ENCODE measurements at regions not wholly inside any gene's neighbourhood (a gene's known extent, or its start where the extent isn't known, plus 50 kb on each side); places are given as distances from the start of the nearest gene placed in this dataset.

DNA sequence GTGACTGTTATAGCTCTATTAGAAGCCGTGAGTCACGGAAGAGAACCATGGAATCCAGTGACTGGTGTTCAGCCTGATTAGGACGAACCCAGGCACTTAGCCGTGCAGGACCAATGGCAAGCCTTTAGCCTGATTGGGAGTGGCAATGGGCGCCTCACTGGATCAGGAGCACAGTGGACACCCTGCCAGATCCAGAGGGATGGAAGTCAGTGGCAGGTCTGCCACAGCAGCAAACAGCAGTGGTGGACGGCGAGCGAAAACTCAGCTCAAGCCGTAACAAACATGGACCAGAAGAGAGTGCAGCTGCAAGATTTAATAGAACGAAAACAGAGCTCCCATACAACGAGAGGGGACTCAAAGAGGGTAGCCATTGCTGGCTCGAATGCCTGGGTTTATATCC lies 1326.5 kb downstream of the ADGRL3 start:
- Mint-ChIP-seq H3K27ac (no peak overlapping the region), H3K4me1 (peaks cover 21% of the 10 kb centered on the region), H3K4me3 (no peak overlapping the region), H3K36me3 (ENCODE audit: low read depth) (peaks cover 22% of the 10 kb centered on the region), H3K9me3 (peaks cover 25% of the 10 kb centered on the region), H3K27me3 (ENCODE audit: insufficient read depth, low read depth, poor library complexity) (peaks cover 2% of the 10 kb centered on the region)
- H3K27ac ChIP-seq (ENCODE audit: low read depth) = no peak overlapping the region
- peaks cover 16% of the 10 kb centered on the region for H3K9me2 ChIP-seq (ENCODE audit: insufficient read depth)
- H3K4me2 ChIP-seq = no peak overlapping the region
- H3K36me3 ChIP-seq (ENCODE audit: insufficient read depth) = 0 out of 2 replicates have a peak, but pooled peaks cover 3% of the 10 kb centered on the region
- ATAC-seq (no peak), DNase-seq (ENCODE audit: low spot score) (no peak)
- H3F3A ChIP-seq (replicated peaks; ENCODE audit: low read depth) = no peaks in the 10 kb centered on the region
- no peak overlapping the region for H3K4me3 ChIP-seq
- peaks cover 17% of the 10 kb centered on the region for H3K4me1 ChIP-seq (ENCODE audit: insufficient read depth)
- no peak overlapping the region for H2AFZ ChIP-seq
- no peaks in the 10 kb centered on the region for H3K79me2 ChIP-seq (replicated peaks; ENCODE audit: insufficient read depth)
- no peaks in the 10 kb centered on the region for H4K20me1 ChIP-seq (replicated peaks; ENCODE audit: insufficient read depth)
- H3K27me3 ChIP-seq (ENCODE audit: insufficient read depth) = no peaks in the 10 kb centered on the region
- no peak for TF ChIP-seq POLR2AphosphoS5 (IDR thresholded peaks at IDR 0.05; ENCODE audit: low read depth)
- TF ChIP-seq NANOG (IDR thresholded peaks at IDR 0.05; ENCODE audit: borderline replicate concordance) = no peak
- TF ChIP-seq JUNB (IDR thresholded peaks at IDR 0.05; ENCODE audit: unreplicated experiment) = no peak
- TF ChIP-seq, protein P1, sequence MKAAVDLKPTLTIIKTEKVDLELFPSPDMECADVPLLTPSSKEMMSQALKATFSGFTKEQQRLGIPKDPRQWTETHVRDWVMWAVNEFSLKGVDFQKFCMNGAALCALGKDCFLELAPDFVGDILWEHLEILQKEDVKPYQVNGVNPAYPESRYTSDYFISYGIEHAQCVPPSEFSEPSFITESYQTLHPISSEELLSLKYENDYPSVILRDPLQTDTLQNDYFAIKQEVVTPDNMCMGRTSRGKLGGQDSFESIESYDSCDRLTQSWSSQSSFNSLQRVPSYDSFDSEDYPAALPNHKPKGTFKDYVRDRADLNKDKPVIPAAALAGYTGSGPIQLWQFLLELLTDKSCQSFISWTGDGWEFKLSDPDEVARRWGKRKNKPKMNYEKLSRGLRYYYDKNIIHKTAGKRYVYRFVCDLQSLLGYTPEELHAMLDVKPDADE (IDR thresholded peaks at IDR 0.05) = no peak
- TF ChIP-seq, protein P2, sequence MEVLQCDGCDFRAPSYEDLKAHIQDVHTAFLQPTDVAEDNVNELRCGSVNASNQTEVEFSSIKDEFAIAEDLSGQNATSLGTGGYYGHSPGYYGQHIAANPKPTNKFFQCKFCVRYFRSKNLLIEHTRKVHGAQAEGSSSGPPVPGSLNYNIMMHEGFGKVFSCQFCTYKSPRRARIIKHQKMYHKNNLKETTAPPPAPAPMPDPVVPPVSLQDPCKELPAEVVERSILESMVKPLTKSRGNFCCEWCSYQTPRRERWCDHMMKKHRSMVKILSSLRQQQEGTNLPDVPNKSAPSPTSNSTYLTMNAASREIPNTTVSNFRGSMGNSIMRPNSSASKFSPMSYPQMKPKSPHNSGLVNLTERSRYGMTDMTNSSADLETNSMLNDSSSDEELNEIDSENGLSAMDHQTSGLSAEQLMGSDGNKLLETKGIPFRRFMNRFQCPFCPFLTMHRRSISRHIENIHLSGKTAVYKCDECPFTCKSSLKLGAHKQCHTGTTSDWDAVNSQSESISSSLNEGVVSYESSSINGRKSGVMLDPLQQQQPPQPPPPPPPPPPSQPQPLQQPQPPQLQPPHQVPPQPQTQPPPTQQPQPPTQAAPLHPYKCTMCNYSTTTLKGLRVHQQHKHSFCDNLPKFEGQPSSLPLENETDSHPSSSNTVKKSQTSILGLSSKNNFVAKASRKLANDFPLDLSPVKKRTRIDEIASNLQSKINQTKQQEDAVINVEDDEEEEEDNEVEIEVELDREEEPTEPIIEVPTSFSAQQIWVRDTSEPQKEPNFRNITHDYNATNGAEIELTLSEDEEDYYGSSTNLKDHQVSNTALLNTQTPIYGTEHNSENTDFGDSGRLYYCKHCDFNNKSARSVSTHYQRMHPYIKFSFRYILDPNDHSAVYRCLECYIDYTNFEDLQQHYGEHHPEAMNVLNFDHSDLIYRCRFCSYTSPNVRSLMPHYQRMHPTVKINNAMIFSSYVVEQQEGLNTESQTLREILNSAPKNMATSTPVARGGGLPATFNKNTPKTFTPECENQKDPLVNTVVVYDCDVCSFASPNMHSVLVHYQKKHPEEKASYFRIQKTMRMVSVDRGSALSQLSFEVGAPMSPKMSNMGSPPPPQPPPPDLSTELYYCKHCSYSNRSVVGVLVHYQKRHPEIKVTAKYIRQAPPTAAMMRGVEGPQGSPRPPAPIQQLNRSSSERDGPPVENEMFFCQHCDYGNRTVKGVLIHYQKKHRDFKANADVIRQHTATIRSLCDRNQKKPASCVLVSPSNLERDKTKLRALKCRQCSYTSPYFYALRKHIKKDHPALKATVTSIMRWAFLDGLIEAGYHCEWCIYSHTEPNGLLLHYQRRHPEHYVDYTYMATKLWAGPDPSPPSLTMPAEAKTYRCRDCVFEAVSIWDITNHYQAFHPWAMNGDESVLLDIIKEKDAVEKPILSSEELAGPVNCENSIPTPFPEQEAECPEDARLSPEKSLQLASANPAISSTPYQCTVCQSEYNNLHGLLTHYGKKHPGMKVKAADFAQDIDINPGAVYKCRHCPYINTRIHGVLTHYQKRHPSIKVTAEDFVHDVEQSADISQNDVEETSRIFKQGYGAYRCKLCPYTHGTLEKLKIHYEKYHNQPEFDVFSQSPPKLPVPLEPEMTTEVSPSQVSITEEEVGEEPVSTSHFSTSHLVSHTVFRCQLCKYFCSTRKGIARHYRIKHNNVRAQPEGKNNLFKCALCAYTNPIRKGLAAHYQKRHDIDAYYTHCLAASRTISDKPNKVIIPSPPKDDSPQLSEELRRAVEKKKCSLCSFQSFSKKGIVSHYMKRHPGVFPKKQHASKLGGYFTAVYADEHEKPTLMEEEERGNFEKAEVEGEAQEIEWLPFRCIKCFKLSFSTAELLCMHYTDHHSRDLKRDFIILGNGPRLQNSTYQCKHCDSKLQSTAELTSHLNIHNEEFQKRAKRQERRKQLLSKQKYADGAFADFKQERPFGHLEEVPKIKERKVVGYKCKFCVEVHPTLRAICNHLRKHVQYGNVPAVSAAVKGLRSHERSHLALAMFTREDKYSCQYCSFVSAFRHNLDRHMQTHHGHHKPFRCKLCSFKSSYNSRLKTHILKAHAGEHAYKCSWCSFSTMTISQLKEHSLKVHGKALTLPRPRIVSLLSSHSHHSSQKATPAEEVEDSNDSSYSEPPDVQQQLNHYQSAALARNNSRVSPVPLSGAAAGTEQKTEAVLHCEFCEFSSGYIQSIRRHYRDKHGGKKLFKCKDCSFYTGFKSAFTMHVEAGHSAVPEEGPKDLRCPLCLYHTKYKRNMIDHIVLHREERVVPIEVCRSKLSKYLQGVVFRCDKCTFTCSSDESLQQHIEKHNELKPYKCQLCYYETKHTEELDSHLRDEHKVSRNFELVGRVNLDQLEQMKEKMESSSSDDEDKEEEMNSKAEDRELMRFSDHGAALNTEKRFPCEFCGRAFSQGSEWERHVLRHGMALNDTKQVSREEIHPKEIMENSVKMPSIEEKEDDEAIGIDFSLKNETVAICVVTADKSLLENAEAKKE (CRISPR knock-in tag; IDR thresholded peaks at IDR 0.05) = no peak
- TF ChIP-seq, protein P3, sequence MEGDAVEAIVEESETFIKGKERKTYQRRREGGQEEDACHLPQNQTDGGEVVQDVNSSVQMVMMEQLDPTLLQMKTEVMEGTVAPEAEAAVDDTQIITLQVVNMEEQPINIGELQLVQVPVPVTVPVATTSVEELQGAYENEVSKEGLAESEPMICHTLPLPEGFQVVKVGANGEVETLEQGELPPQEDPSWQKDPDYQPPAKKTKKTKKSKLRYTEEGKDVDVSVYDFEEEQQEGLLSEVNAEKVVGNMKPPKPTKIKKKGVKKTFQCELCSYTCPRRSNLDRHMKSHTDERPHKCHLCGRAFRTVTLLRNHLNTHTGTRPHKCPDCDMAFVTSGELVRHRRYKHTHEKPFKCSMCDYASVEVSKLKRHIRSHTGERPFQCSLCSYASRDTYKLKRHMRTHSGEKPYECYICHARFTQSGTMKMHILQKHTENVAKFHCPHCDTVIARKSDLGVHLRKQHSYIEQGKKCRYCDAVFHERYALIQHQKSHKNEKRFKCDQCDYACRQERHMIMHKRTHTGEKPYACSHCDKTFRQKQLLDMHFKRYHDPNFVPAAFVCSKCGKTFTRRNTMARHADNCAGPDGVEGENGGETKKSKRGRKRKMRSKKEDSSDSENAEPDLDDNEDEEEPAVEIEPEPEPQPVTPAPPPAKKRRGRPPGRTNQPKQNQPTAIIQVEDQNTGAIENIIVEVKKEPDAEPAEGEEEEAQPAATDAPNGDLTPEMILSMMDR (conservative IDR thresholded peaks at IDR 0.05; ENCODE audit: low read depth in 2 of 2) = no peak
- TF ChIP-seq, protein P4, sequence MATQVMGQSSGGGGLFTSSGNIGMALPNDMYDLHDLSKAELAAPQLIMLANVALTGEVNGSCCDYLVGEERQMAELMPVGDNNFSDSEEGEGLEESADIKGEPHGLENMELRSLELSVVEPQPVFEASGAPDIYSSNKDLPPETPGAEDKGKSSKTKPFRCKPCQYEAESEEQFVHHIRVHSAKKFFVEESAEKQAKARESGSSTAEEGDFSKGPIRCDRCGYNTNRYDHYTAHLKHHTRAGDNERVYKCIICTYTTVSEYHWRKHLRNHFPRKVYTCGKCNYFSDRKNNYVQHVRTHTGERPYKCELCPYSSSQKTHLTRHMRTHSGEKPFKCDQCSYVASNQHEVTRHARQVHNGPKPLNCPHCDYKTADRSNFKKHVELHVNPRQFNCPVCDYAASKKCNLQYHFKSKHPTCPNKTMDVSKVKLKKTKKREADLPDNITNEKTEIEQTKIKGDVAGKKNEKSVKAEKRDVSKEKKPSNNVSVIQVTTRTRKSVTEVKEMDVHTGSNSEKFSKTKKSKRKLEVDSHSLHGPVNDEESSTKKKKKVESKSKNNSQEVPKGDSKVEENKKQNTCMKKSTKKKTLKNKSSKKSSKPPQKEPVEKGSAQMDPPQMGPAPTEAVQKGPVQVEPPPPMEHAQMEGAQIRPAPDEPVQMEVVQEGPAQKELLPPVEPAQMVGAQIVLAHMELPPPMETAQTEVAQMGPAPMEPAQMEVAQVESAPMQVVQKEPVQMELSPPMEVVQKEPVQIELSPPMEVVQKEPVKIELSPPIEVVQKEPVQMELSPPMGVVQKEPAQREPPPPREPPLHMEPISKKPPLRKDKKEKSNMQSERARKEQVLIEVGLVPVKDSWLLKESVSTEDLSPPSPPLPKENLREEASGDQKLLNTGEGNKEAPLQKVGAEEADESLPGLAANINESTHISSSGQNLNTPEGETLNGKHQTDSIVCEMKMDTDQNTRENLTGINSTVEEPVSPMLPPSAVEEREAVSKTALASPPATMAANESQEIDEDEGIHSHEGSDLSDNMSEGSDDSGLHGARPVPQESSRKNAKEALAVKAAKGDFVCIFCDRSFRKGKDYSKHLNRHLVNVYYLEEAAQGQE (IDR thresholded peaks at IDR 0.05; ENCODE audit: unreplicated experiment) = no peak
- no peak for TF ChIP-seq EZH2 (IDR thresholded peaks at IDR 0.05; ENCODE audit: low read depth, unreplicated experiment)
- no peak for TF ChIP-seq CREB1 (CRISPR knock-in tag; IDR thresholded peaks at IDR 0.05; ENCODE audit: low read depth)
- no peak for TF ChIP-seq ZNF114 (CRISPR knock-in tag; IDR thresholded peaks at IDR 0.05)
- TF ChIP-seq ZNF331 (CRISPR knock-in tag; IDR thresholded peaks at IDR 0.05; ENCODE audit: low read depth) = no peak
- no peak for TF ChIP-seq EZH2phosphoT487 (IDR thresholded peaks at IDR 0.05; ENCODE audit: unreplicated experiment)
- TF ChIP-seq STAT1 (IDR thresholded peaks at IDR 0.05; ENCODE audit: unreplicated experiment) = no peak
